ENCODE measurements at regions not wholly inside any gene's neighbourhood (a gene's known extent, or its start where the extent isn't known, plus 50 kb on each side); places are given as distances from the start of the nearest gene placed in this dataset.

DNA sequence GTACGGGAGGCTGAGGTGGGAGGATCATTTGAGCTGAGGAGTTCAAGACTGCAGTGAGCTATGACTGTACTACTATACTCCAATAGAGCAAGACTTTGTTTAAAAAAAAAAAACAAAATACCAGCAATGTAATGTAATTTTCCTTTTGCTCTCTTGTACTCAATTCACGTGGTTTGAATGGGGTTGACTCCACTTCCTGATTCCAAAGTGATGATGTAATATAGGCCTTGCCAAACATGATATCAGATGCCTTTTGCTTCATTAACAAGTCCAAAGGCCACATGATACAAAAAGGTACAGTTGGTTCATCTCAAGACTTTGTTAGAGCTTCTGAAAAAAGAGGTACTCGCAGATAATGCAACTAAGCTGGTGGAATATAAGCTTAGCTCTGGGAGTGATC lies 321.8 kb downstream of the ZEB2 start:
- no peak for TF ChIP-seq CTCF (IDR thresholded peaks at IDR 0.05; ENCODE audit: insufficient read depth, low read length, poor library complexity, severe bottlenecking)
- Histone ChIP-seq H3K27me3 (ENCODE audit: control insufficient read depth, insufficient read depth, low read length) (no peaks in the 10 kb centered on the region), H3K4me3 (ENCODE audit: low read depth, low read length) (no peak overlapping the region), H3K36me3 (ENCODE audit: control insufficient read depth, insufficient read depth, low read length) (no peaks in the 10 kb centered on the region)
- DNase-seq (ENCODE audit: low read depth): peak; percentile 37

DNA sequence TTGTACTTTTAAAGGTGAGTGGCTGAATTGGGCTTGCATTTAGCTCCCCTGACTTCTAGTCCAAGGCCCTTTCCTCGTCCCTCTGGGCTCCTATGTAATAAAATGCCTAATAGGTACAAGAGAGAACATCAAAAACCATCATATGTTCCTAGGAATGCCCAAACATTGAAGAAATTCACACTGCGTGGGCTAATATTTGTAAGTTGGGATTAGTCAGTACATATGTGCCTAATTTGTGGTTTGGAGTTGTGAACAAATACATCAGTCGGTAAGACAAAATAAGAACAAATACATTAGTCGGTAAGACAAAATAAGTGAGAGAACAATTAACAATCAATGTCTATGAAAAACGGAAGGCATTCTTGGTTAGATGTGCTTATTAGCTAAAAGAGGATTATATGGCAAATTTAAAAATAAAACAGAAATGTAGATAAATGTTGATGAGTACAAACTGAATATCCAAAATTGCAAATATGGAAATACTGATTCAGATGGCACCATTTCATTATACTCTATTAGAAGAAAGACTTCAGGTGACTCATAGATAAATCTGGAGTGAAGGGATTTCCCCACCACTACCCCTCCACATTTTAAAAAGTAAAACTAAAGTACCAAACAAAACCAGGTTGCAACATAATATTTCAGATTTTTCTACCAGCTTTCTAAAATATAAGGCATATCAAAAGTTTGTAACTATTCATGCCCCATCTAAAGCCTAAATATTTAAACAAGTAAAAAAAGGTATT lies 325.4 kb downstream of the ZEB2 start:
- no peak for DNase-seq (ENCODE audit: low read depth)
- Histone ChIP-seq H3K36me3 (ENCODE audit: control insufficient read depth, insufficient read depth, low read length) (no peaks in the 10 kb centered on the region), H3K27me3 (ENCODE audit: control insufficient read depth, insufficient read depth, low read length) (no peaks in the 10 kb centered on the region), H3K4me3 (ENCODE audit: low read depth, low read length) (no peak overlapping the region)
- no peak for TF ChIP-seq CTCF (IDR thresholded peaks at IDR 0.05; ENCODE audit: insufficient read depth, low read length, poor library complexity, severe bottlenecking)

GRCh38 chr2:144190908-144191605 lies 328.9 kb downstream of the ZEB2 start:
- DNase-seq (ENCODE audit: low read depth): no peak
- H3K36me3 ChIP-seq (ENCODE audit: control insufficient read depth, insufficient read depth, low read length): no peaks in the 10 kb centered on the region
- TF ChIP-seq CTCF (IDR thresholded peaks at IDR 0.05; ENCODE audit: insufficient read depth, low read length, poor library complexity, severe bottlenecking): no peak
- H3K27me3 ChIP-seq (ENCODE audit: control insufficient read depth, insufficient read depth, low read length): no peaks in the 10 kb centered on the region
- no peak overlapping the region for H3K4me3 ChIP-seq (ENCODE audit: low read depth, low read length)

GRCh38 chr2:144183727-144184126 lies 336.2 kb downstream of the ZEB2 start:
- Histone ChIP-seq H3K4me3 (ENCODE audit: low read depth, low read length) (no peak overlapping the region), H3K27me3 (ENCODE audit: control insufficient read depth, insufficient read depth, low read length) (no peaks in the 10 kb centered on the region), H3K36me3 (ENCODE audit: control insufficient read depth, insufficient read depth, low read length) (no peaks in the 10 kb centered on the region)
- no peak for TF ChIP-seq CTCF (IDR thresholded peaks at IDR 0.05; ENCODE audit: insufficient read depth, low read length, poor library complexity, severe bottlenecking)
- no peak for DNase-seq (ENCODE audit: low read depth)

- no peak for DNase-seq (ENCODE audit: low read depth)
- Histone ChIP-seq H3K4me3 (ENCODE audit: low read depth, low read length) (no peak overlapping the region), H3K27me3 (ENCODE audit: control insufficient read depth, insufficient read depth, low read length) (no peaks in the 10 kb centered on the region), H3K36me3 (ENCODE audit: control insufficient read depth, insufficient read depth, low read length) (no peaks in the 10 kb centered on the region)
- no peak for TF ChIP-seq CTCF (IDR thresholded peaks at IDR 0.05; ENCODE audit: insufficient read depth, low read length, poor library complexity, severe bottlenecking)
These were observed 338.9 kb downstream of the ZEB2 start for GRCh38 chr2:144181001-144181400.
